ENCODE measurements at regions not wholly inside any gene's neighbourhood (a gene's known extent, or its start where the extent isn't known, plus 50 kb on each side); places are given as distances from the start of the nearest gene placed in this dataset.

GRCh38 chr4:74621616-74622015 is 172.7 kb downstream of the BTC start:
- no peak for TF ChIP-seq CTCF (IDR thresholded peaks at IDR 0.05)
- no peak for TF ChIP-seq NR1H2 (CRISPR knock-in tag; IDR thresholded peaks at IDR 0.05)
- TF ChIP-seq ZNF281 (CRISPR knock-in tag; IDR thresholded peaks at IDR 0.05): no peak
- TF ChIP-seq NR2C2 (CRISPR knock-in tag; IDR thresholded peaks at IDR 0.05): no peak
- no peak for TF ChIP-seq JUN (CRISPR knock-in tag; IDR thresholded peaks at IDR 0.05)
- TF ChIP-seq SMAD3 (CRISPR knock-in tag; IDR thresholded peaks at IDR 0.05; ENCODE audit: borderline replicate concordance): no peak
- TF ChIP-seq ZNF532 (CRISPR knock-in tag; IDR thresholded peaks at IDR 0.05; ENCODE audit: borderline replicate concordance): no peak
- TF ChIP-seq FOXP1 (CRISPR knock-in tag; IDR thresholded peaks at IDR 0.05; ENCODE audit: borderline replicate concordance): no peak
- no peak for TF ChIP-seq ZNF512 (CRISPR knock-in tag; IDR thresholded peaks at IDR 0.05; ENCODE audit: borderline replicate concordance)
- TF ChIP-seq TP53 (CRISPR knock-in tag; IDR thresholded peaks at IDR 0.05): no peak
- no peak for TF ChIP-seq E2F4 (CRISPR knock-in tag; IDR thresholded peaks at IDR 0.05; ENCODE audit: borderline replicate concordance, low read depth)
- TF ChIP-seq ZNF416 (CRISPR knock-in tag; IDR thresholded peaks at IDR 0.05): no peak
- no peak for TF ChIP-seq ZBTB21 (CRISPR knock-in tag; IDR thresholded peaks at IDR 0.05; ENCODE audit: borderline replicate concordance)
- TF ChIP-seq MAX (CRISPR knock-in tag; IDR thresholded peaks at IDR 0.05): no peak
